Activated naive CD4-positive, alpha-beta T cell treated with anti-CD3 and anti-CD28 coated beads, Interleukin-2, amount 10 ng/mL, durations not matched to agents 7 days and 5 days (primary cell): ENCODE measurements at regions not wholly inside any gene's neighbourhood (a gene's known extent, or its start where the extent isn't known, plus 50 kb on each side); places are given as distances from the start of the nearest gene placed in this dataset.

Source experiments
- CTCF ChIA-PET: fragments of 350-600 bp; sonication (Branson Sonifier 250); formaldehyde crosslinking; loops from one replicate; lab custom pipeline; 2021; ENCODE audit warnings: antibody characterized with exemption; lab: Charles Lee
- DNase-seq: peaks from one replicate; pipeline ENCODE4 v3.0.0-alpha.2; 2020
- H3K27ac Mint-ChIP-seq: one replicate; pipeline ENCODE4 v1.8.0; 2021; ENCODE audit warnings: mild to moderate bottlenecking, moderate library complexity, mixed read lengths
- H3K27me3 Mint-ChIP-seq: one replicate; pipeline ENCODE4 v1.8.0; 2021; ENCODE audit warnings: mild to moderate bottlenecking, mixed read lengths
- H3K36me3 Mint-ChIP-seq: one replicate; pipeline ENCODE4 v1.8.0; 2021; ENCODE audit warnings: mixed read lengths
- H3K4me1 Mint-ChIP-seq: one replicate; pipeline ENCODE4 v1.8.0; 2021; ENCODE audit warnings: mixed read lengths
- H3K4me3 Mint-ChIP-seq: one replicate; pipeline ENCODE4 v1.8.0; 2021; ENCODE audit warnings: mild to moderate bottlenecking, moderate library complexity, mixed read lengths
- H3K9me3 Mint-ChIP-seq: one replicate; pipeline ENCODE4 v1.8.0; 2021; ENCODE audit warnings: mixed read lengths

DNA sequence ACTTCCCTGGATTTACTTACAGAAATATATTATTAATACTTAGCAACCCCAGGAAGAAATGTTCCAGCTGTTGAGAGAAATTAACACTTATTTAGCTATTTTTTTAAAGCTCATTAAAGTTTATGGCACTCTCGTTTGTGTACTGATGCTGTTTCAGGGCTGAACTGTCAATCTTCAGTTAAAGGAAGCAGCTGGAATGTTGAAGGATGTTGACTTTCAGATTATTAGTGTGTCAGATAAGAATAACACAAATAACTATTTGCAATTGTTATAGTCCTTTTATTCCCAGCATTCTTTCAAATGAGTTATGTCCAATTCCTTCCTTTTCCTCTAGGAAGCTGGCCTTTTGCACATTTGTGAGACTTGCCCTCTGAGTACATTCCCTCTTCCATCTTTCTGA is 278.2 kb upstream of the RAG2 start:
- Mint-ChIP-seq H3K36me3 (no peaks in the 10 kb centered on the region), H3K27ac (no peak overlapping the region), H3K4me1 (no peaks in the 10 kb centered on the region), H3K9me3 (no peaks in the 10 kb centered on the region), H3K27me3 (no peaks in the 10 kb centered on the region), H3K4me3 (no peak overlapping the region)
- DNase-seq = no peak
- CTCF ChIA-PET = no interaction called here

DNA sequence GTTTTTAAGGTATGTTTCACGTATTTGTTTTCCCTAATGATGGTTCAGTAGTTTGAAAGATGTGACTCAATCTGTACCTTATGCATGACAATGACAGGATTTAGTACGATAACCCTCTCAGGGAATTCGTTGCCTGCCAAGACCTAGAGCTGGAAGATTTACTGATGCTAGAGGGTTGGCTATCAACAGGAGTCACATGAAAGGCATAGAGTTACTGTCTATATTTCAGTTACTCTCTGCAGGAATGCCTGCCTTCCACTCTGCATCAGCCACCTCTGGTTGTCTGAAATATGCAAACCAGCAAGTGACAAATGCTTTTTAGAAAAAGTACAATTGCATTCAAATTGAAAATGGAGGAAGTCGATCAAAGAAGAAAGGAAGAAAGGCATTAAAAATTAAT is 276.3 kb upstream of the RAG2 start:
- H3K36me3 Mint-ChIP-seq = no peaks in the 10 kb centered on the region
- H3K27ac Mint-ChIP-seq = no peak overlapping the region
- no peaks in the 10 kb centered on the region for H3K9me3 Mint-ChIP-seq
- H3K27me3 Mint-ChIP-seq = no peaks in the 10 kb centered on the region
- DNase-seq = no peak
- CTCF ChIA-PET = no interaction called here
- no peaks in the 10 kb centered on the region for H3K4me1 Mint-ChIP-seq
- H3K4me3 Mint-ChIP-seq = no peak overlapping the region

DNA sequence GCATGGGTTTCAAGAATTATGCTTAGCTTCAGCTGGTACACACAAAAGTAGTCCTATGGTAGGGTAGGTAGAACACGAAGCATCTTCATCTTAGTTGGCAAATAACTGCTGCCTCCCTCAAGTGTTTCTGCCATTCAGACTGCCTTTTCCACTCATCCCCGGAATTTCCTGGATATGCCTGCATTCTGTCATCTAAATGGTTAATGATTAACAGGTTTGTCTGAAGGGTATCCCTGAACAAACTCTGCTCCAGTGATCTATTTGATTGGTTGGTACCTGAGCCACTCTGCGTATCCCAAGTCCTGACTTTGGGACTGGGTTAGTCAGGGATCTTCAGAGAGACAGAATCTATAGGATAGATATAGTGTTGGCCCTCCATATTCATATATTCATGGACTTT is 272.3 kb upstream of the RAG2 start:
- CTCF ChIA-PET = no interaction called here
- DNase-seq = no peak
- no peak overlapping the region for H3K27ac Mint-ChIP-seq
- no peaks in the 10 kb centered on the region for H3K36me3 Mint-ChIP-seq
- no peaks in the 10 kb centered on the region for H3K27me3 Mint-ChIP-seq
- H3K9me3 Mint-ChIP-seq = no peaks in the 10 kb centered on the region
- no peaks in the 10 kb centered on the region for H3K4me1 Mint-ChIP-seq
- H3K4me3 Mint-ChIP-seq = no peak overlapping the region

DNA sequence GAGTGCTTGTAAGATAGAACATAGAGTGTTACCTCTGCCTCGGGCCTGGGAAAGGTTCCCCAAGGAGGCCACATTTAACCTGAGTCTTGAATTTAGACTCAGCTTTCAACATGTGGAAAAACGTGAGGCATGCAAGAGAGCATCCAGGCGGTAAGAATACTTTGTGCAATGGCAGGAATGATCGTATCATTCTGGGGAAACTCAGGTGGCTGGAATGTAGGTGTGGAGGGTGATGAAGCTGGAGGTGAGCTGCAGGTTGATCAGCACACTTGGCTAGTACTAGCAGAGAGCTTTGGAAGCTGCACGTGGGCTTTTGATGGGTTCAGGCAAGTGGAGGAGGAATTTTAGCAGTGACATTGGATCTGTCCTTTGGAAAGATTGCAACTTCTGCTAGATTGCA is 270.3 kb upstream of the RAG2 start:
- Mint-ChIP-seq H3K27me3 (no peaks in the 10 kb centered on the region), H3K4me3 (no peak overlapping the region), H3K9me3 (no peaks in the 10 kb centered on the region), H3K36me3 (no peaks in the 10 kb centered on the region), H3K4me1 (no peaks in the 10 kb centered on the region), H3K27ac (no peak overlapping the region)
- CTCF ChIA-PET = no interaction called here
- DNase-seq = no peak

DNA sequence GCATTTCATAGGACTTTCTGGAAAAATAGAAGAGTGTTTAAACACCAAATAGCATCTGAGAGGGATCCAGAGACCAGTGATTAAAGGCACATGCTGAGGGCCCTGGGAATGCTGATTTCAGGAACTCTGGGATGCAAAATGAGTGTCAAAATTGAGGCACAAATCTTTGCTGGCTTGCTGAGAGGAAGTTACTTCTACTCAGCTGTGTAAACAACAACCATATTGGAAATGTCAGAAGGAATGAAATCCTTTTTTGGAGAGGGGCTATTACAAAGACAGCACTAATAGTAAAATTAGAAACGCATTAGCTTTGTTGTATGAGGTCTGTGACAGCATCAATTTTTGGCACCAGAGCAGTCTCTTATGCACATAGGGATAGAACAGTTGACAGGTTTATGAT is 267.8 kb upstream of the RAG2 start:
- Mint-ChIP-seq H3K27me3 (no peaks in the 10 kb centered on the region), H3K9me3 (no peaks in the 10 kb centered on the region), H3K27ac (no peak overlapping the region), H3K4me3 (no peak overlapping the region), H3K36me3 (no peaks in the 10 kb centered on the region), H3K4me1 (no peaks in the 10 kb centered on the region)
- DNase-seq = no peak
- CTCF ChIA-PET = no interaction called here

DNA sequence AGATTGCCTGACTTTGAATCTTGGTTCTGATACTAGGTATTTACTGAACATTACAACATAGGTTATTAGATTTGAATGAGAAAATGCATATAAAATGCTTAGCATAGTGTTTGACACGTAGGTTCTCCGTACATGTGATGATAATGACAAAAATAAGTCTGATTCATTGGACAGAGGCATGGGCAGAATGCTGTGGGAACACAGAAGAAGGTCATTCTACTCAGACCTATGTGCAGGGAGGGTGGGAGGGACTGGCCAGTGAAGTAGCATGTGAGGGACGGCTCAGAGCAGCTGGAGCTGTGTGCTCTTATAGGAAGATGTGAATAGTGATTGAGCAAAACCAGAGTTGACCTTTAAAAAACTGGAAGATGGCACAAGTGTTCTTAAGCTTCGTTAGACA is 256.8 kb upstream of the RAG2 start:
- Mint-ChIP-seq H3K4me3 (no peak overlapping the region), H3K9me3 (peaks cover 3% of the 10 kb centered on the region), H3K27ac (no peak overlapping the region), H3K36me3 (no peaks in the 10 kb centered on the region), H3K4me1 (no peaks in the 10 kb centered on the region), H3K27me3 (no peaks in the 10 kb centered on the region)
- CTCF ChIA-PET = no interaction called here
- no peak for DNase-seq

DNA sequence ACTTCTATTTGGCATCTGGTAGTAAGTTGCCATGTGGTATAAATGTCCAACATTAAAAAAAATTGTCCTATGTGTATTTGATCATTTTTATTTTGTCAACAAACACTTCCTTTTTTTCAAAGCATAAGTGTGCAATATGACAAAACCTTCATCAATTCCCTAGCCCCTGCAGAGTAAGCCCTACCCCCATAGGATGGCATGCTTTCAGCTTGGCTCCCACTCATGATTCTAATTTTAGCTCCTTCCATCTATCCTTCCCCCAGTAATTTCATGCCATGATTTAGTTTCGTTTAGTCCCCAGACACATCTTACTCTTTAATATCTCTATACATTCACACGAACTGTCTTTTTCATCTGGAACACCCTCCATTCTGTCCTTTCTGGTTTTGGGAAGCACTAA is 250.6 kb upstream of the RAG2 start:
- CTCF ChIA-PET = no interaction called here

GRCh38 chr11:36840378-36840777 is 242.3 kb upstream of the RAG2 start:
- H3K27ac Mint-ChIP-seq = no peak overlapping the region
- no peak for DNase-seq
- CTCF ChIA-PET = no interaction called here
- peaks cover 3% of the 10 kb centered on the region for H3K9me3 Mint-ChIP-seq
- H3K36me3 Mint-ChIP-seq = no peaks in the 10 kb centered on the region
- H3K4me3 Mint-ChIP-seq = no peak overlapping the region
- H3K27me3 Mint-ChIP-seq = no peaks in the 10 kb centered on the region
- H3K4me1 Mint-ChIP-seq = no peaks in the 10 kb centered on the region

More for the DNA sequence above, 250.6 kb upstream of the RAG2 start:
- no peak for DNase-seq
- Mint-ChIP-seq H3K36me3 (no peaks in the 10 kb centered on the region), H3K4me1 (no peaks in the 10 kb centered on the region), H3K9me3 (no peaks in the 10 kb centered on the region), H3K27ac (no peak overlapping the region), H3K4me3 (no peak overlapping the region), H3K27me3 (no peaks in the 10 kb centered on the region)

GRCh38 chr11:36837831-36838437 is 239.9 kb upstream of the RAG2 start:
- H3K36me3 Mint-ChIP-seq = no peaks in the 10 kb centered on the region
- no peaks in the 10 kb centered on the region for H3K27me3 Mint-ChIP-seq
- no peak overlapping the region for H3K4me3 Mint-ChIP-seq
- no peak overlapping the region for H3K27ac Mint-ChIP-seq
- no peaks in the 10 kb centered on the region for H3K4me1 Mint-ChIP-seq
- CTCF ChIA-PET = no interaction called here
- H3K9me3 Mint-ChIP-seq = peaks cover 3% of the 10 kb centered on the region
- no peak for DNase-seq

DNA sequence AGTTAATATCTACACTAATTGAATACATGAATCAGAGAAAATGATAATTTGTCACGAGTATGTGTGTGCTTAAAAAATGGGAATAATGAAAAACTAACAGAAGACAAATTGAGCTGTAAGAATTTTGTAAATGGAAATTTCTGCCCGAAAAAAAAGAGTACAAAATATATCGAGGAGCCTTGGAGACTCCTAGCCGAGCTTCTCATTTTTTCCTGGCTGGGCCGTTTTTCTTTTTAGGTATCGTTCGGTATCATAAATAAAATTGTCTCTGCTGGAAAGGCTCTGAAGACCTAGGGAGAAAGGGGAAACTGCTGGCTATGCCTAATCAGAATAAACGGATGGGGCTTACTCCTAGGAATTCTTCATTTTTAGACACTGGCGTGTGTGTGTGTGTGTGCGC is 227.2 kb upstream of the RAG2 start:
- DNase-seq = no peak
- Mint-ChIP-seq H3K27ac (no peak overlapping the region), H3K4me1 (no peaks in the 10 kb centered on the region), H3K4me3 (no peak overlapping the region), H3K27me3 (no peaks in the 10 kb centered on the region), H3K36me3 (no peaks in the 10 kb centered on the region), H3K9me3 (no peaks in the 10 kb centered on the region)
- CTCF ChIA-PET = no interaction called here

GRCh38 chr11:36824349-36824748 is 226.3 kb upstream of the RAG2 start:
- no peaks in the 10 kb centered on the region for H3K9me3 Mint-ChIP-seq
- CTCF ChIA-PET = no interaction called here
- no peaks in the 10 kb centered on the region for H3K4me1 Mint-ChIP-seq
- DNase-seq = no peak
- H3K4me3 Mint-ChIP-seq = no peak overlapping the region
- H3K27me3 Mint-ChIP-seq = no peaks in the 10 kb centered on the region
- no peak overlapping the region for H3K27ac Mint-ChIP-seq
- no peaks in the 10 kb centered on the region for H3K36me3 Mint-ChIP-seq

DNA sequence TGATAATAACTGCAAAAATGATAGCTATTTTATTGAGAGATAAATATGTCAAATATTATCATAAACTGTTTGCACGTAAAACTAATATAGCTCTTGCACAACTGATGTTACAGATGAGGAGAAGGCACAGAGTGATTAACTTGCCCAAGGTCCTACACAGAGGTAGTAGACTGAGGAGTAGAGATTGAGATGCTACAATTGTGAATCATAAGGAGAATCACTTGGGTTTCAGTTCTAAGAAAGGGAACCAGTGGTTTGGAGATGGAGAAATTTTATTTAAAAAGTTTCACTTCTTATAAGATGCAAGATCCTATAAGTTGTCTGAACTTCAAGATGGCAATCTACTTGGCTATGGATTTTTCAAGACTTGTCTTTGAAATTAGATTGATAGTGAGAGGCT is 224.8 kb upstream of the RAG2 start:
- H3K36me3 Mint-ChIP-seq = no peaks in the 10 kb centered on the region
- no peaks in the 10 kb centered on the region for H3K4me1 Mint-ChIP-seq
- H3K27me3 Mint-ChIP-seq = no peaks in the 10 kb centered on the region
- H3K9me3 Mint-ChIP-seq = no peaks in the 10 kb centered on the region
- DNase-seq = no peak
- H3K27ac Mint-ChIP-seq = no peak overlapping the region
- CTCF ChIA-PET = interaction anchor here (0.8 kb wide), 1 partner anchor 180 kb away, joined by 3 read pairs; no protein-coding TSS in a partner anchor
- no peak overlapping the region for H3K4me3 Mint-ChIP-seq

GRCh38 chr11:36818410-36818809 is 220.4 kb upstream of the RAG2 start:
- CTCF ChIA-PET = no interaction called here
- Mint-ChIP-seq H3K4me3 (no peak overlapping the region), H3K27me3 (no peaks in the 10 kb centered on the region), H3K36me3 (no peaks in the 10 kb centered on the region), H3K27ac (no peak overlapping the region), H3K9me3 (no peaks in the 10 kb centered on the region), H3K4me1 (no peaks in the 10 kb centered on the region)
- DNase-seq = no peak

- no peak for DNase-seq
- H3K4me3 Mint-ChIP-seq = no peak overlapping the region
- no peaks in the 10 kb centered on the region for H3K27me3 Mint-ChIP-seq
- H3K4me1 Mint-ChIP-seq = no peaks in the 10 kb centered on the region
- H3K36me3 Mint-ChIP-seq = no peaks in the 10 kb centered on the region
- H3K9me3 Mint-ChIP-seq = no peaks in the 10 kb centered on the region
- H3K27ac Mint-ChIP-seq = no peak overlapping the region
- CTCF ChIA-PET = no interaction called here
These were observed 219.4 kb upstream of the RAG2 start for GRCh38 chr11:36817336-36817965.

DNA sequence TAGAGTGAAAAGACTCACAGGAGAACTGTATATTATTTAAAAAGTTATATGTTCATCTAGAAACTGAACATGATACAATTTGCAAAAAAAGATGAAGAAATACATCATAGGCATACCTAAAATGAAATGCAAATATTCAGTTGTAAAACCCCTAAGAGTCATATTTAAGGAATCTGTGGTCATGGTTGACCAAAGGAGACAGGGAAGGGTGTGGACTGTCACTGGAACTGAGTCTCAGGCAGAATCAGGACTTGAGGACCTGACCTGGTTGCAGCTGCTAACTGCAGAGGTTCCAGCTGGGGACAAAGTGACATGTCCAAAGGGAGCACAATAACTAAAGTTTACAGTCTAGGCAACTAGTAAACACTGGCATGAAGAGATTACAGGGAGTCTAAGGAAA is 211.3 kb upstream of the RAG2 start:
- Mint-ChIP-seq H3K4me1 (no peaks in the 10 kb centered on the region), H3K27me3 (no peaks in the 10 kb centered on the region), H3K27ac (no peak overlapping the region), H3K4me3 (no peak overlapping the region), H3K36me3 (no peaks in the 10 kb centered on the region), H3K9me3 (no peaks in the 10 kb centered on the region)
- CTCF ChIA-PET = no interaction called here
- DNase-seq = no peak
